K562 (cell line): ENCODE measurements at regions not wholly inside any gene's neighbourhood (a gene's known extent, or its start where the extent isn't known, plus 50 kb on each side); places are given as distances from the start of the nearest gene placed in this dataset.
A peak's percentile ranks its signal among the peaks of the same experiment; 100 is the strongest.

Experiments
- ATAC-seq: fragments of 200-7000 bp; cut with Tn5 transposase; 3 replicates; pipeline ENCODE4 v1.9.1; 2020; ENCODE audit warnings: moderate library complexity
- BruUV-seq: library from RNA; stranded (reverse); fragments of 400-500 nt; replicated peaks from 2 replicates; lab custom pipeline; 2021; lab: Mats Ljungman, UMichigan
- CTCF ChIA-PET: fragments of 300-600 bp; formaldehyde crosslinking; extraction: SDS; loops from one replicate; lab custom pipeline; 2021; ENCODE audit warnings: low intra/inter-chr PET ratio; lab: Yijun Ruan, JAX
- POLR2A ChIA-PET: fragments of 300-600, 350-650 bp; sonication (Branson Sonifier 250); formaldehyde crosslinking; extraction: SDS; loops from one replicate; lab custom pipeline; 2021; ENCODE audit warnings: antibody characterized with exemption, inconsistent platforms; lab: Yijun Ruan, JAX
- DNase-seq, 4 experiments: peaks; one replicate each; pipeline versions ENCODE4 v3.0.0 to v3.0.0-alpha.2; 2011 to 2018; ENCODE audit warnings: low spot score in 3 of 4, mixed read lengths in 3 of 4; ENCODE audit errors: extremely low read depth in 1 of 4
- FAIRE-seq: peaks from 2 replicates; lab custom pipeline; 2011; peaks lifted over from hg19 to GRCh38; lab: Jason Lieb, UNC
- H2AFZ ChIP-seq: 2 replicates; pipeline ENCODE4 v1.6.0; 2011; ENCODE audit warnings: low read depth, low read length, control low read depth, inconsistent platforms
- H3K27ac ChIP-seq: fragments of 200-600 bp; 3 replicates; pipeline ENCODE4 v1.8.0; 2011; ENCODE audit warnings: low read depth, mild to moderate bottlenecking, control low read depth, inconsistent platforms, low read length, moderate library complexity, mixed read lengths; ENCODE audit errors: extremely low read depth
- H3K27me3 ChIP-seq, 2 experiments: fragments of 300-600 bp in 1 of 2; 2 replicates in 1 of 2; 3 replicates in 1 of 2; pipeline versions ENCODE4 v1.6.0 to v1.8.0; 2011; ENCODE audit warnings: inconsistent platforms in 2 of 2, low read length in 2 of 2, mild to moderate bottlenecking in 1 of 2, mixed read lengths in 1 of 2, moderate library complexity in 1 of 2; ENCODE audit not compliant: control insufficient read depth in 2 of 2, insufficient read depth in 2 of 2
- H3K36me3 ChIP-seq: fragments of 300-600 bp; 3 replicates; pipeline ENCODE4 v1.8.0; 2011; ENCODE audit warnings: mild to moderate bottlenecking, low read length, inconsistent platforms; ENCODE audit not compliant: control insufficient read depth, insufficient read depth
- H3K4me1 ChIP-seq, 2 experiments: fragments of 200-600 bp in 1 of 2; replicated peaks in 1 of 2; 2 replicates in 1 of 2; 3 replicates in 1 of 2; pipeline versions ENCODE4 v1.5.1 to v1.8.0; 2011; ENCODE audit warnings: inconsistent platforms in 2 of 2, low read length in 2 of 2, mild to moderate bottlenecking in 1 of 2, mixed read lengths in 1 of 2, moderate library complexity in 1 of 2; ENCODE audit not compliant: control insufficient read depth in 2 of 2, insufficient read depth in 2 of 2
- H3K4me2 ChIP-seq: 2 replicates; pipeline ENCODE4 v1.6.1; 2011; ENCODE audit warnings: low read length, control low read depth, inconsistent platforms, mixed read lengths; ENCODE audit not compliant: insufficient read depth
- H3K4me3 ChIP-seq: fragments of 200-600 bp; sonication (generic), shearing (Covaris generic); 2 replicates; pipeline ENCODE4 v1.5.1; 2016; ENCODE audit warnings: control low read depth, inconsistent platforms
- H3K79me2 ChIP-seq: fragments of 200-600 bp; 3 replicates; pipeline ENCODE4 v1.8.0; 2011; ENCODE audit warnings: low read length, inconsistent platforms; ENCODE audit not compliant: control insufficient read depth, insufficient read depth
- H3K9ac ChIP-seq, 2 experiments: 2 replicates each; pipeline versions ENCODE4 v1.6.0 to v1.6.1; 2011; ENCODE audit warnings: low read depth in 2 of 2, low read length in 2 of 2, control low read depth in 1 of 2, inconsistent platforms in 1 of 2, mild to moderate bottlenecking in 1 of 2, mixed read lengths in 1 of 2; ENCODE audit not compliant: insufficient read depth in 1 of 2
- H3K9me1 ChIP-seq: one replicate; pipeline ENCODE4 v1.6.0; 2011; ENCODE audit warnings: inconsistent platforms, mild to moderate bottlenecking, low read length, moderate library complexity; ENCODE audit not compliant: control insufficient read depth, insufficient read depth
- H3K9me3 ChIP-seq: replicated peaks from 2 replicates; pipeline ENCODE4 v1.5.1; 2011; ENCODE audit warnings: low read depth, low read length, inconsistent platforms; ENCODE audit not compliant: control insufficient read depth, insufficient read depth
- H4K20me1 ChIP-seq: replicated peaks from 2 replicates; pipeline ENCODE4 v1.6.1; 2011; ENCODE audit warnings: low read length, inconsistent platforms, mixed read lengths; ENCODE audit not compliant: control insufficient read depth, insufficient read depth
- CCNT2 ChIP-seq: IDR thresholded peaks from 2 replicates; pipeline ENCODE4 v1.6.1; 2011; ENCODE audit warnings: borderline replicate concordance, low read depth, mild to moderate bottlenecking, moderate library complexity, mixed read lengths, low read length; ENCODE audit not compliant: insufficient read length; ENCODE audit errors: extremely low read depth
- ETS1 ChIP-seq: conservative IDR thresholded peaks from 2 replicates; pipeline ENCODE4 v1.6.1; 2011; ENCODE audit warnings: low read depth, mild to moderate bottlenecking, low read length; ENCODE audit not compliant: control insufficient read depth
- OTX1 ChIP-seq: fragments of 450-650 bp; formaldehyde crosslinking; IDR thresholded peaks from 2 replicates; pipeline ENCODE4 v1.4.0; 2022; ENCODE audit warnings: mild to moderate bottlenecking
- ZFP36 ChIP-seq: fragments of 150-350 bp; IDR thresholded peaks from 2 replicates; pipeline ENCODE4 v1.6.1; 2018; ENCODE audit warnings: low read length, low read depth; ENCODE audit not compliant: partially characterized antibody
- WGBS: fragments of 100-300 bp; shearing (Covaris generic); methylation state at CpG from one replicate; pipeline ENCODE4 v1.1.6; 2016; ENCODE audit warnings: low coverage, mixed read lengths; ENCODE audit not compliant: insufficient coverage; ENCODE audit errors: missing lambda C conversion rate; 5-methylcytosine and 5-hydroxymethylcytosine counted together
- in situ Hi-C: fragments of 300-500 bp; cut with MboI; formaldehyde crosslinking; loops from 4 replicates; pipeline ENCODE4 v1.15.0; 2018; ENCODE audit warnings: inconsistent platforms, mixed read lengths
- intact Hi-C: fragments of 100-400 bp; cut with micrococcal nuclease; formaldehyde crosslinking; loops from 2 replicates; pipeline ENCODE4 v1.14.2; 2022

DNA sequence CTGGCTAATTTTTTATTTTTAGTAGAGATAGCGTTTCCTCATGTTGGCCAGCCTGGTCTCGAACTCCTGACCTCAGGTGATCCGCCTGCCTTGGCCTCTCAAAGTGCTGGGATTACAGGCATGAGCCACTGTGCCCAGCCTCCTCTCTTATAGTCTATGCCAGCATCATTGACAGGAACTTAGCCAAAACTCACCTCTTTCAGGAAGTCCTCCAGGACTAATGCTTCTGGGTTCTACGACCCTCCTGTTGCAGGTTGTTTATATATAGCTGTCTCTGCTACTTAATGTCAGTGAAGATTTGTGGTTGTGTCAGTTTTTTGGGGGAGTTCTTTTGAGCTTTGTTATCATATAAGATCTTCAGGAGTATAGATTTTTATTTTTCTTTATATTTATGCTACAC is 112.1 kb upstream of the CDC42EP3 start:
- Histone ChIP-seq H3K4me1 (no peaks in the 10 kb centered on the region; a peak in 1 of 5 replicates), H3K27ac (no peak overlapping the region), H3K9me3 (no peaks in the 10 kb centered on the region), H3K9ac (no peak overlapping the region), H3K79me2 (no peaks in the 10 kb centered on the region), H3K36me3 (no peaks in the 10 kb centered on the region), H2AFZ (no peak overlapping the region)
- CTCF ChIA-PET: no interaction called here
- in situ Hi-C loops (no loop called here), intact Hi-C loops (no loop called here)
- TF ChIP-seq ZFP36: peak; percentile 63
- no peak for TF ChIP-seq ETS1
- TF ChIP-seq, all 486 proteins: peak for 1
- FAIRE-seq (no peak), ATAC-seq (no peak), DNase-seq (no peak)
- H4K20me1 ChIP-seq: no peaks in the 10 kb centered on the region
- no TSS peak for BruUV-seq
- H3K4me2 ChIP-seq: no peak overlapping the region
- POLR2A ChIA-PET: no interaction called here
- WGBS: 5% methylated on average over 4 of the region's 4 CpGs
- no peaks in the 10 kb centered on the region; a peak in 1 of 5 replicates for H3K27me3 ChIP-seq
- no peaks in the 10 kb centered on the region for H3K9me1 ChIP-seq
- no peak overlapping the region for H3K4me3 ChIP-seq

DNA sequence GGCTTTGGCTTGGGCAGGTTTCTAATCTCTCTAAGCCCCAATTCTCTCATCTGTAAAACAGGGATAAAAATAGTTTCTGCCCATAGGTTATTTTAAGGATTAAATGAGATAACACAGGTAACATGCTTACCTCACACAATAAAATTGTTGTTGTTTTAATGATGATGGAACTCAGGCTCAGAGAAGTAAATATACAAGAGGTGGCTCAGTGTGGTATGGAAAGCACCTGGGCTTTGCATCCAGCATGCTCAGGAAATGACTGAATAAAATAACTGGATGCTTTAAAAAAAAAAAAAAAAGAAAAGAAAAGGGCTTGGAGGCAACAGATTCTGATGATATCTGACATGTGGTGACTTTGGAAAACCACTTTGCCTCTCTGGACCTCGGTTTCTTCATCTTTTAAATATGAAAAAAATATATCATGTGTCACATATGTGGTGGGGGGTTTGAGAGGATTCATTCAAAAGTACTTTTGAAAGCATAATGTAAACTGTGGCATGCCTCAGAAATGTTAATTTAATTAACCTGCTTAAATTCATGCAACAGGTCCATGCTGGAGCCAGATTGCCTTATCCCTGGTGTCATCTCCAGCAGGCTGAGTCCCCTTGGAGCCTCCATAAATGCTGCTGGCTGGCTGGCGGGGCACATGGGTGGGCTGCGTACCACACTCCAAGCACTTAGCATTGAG is 112.8 kb upstream of the CDC42EP3 start:
- intact Hi-C loops: no loop called here
- in situ Hi-C loops: no loop called here
- BruUV-seq: no TSS peak
- POLR2A ChIA-PET: interaction anchor here (0.6 to 0.7 kb wide), 2 partner anchors 9 to 16 kb away, joined by 3 read pairs; no protein-coding TSS in a partner anchor
- Histone ChIP-seq H3K4me1 (no peaks in the 10 kb centered on the region; a peak in 1 of 5 replicates), H3K79me2 (no peaks in the 10 kb centered on the region), H4K20me1 (no peaks in the 10 kb centered on the region), H3K27me3 (no peaks in the 10 kb centered on the region; a peak in 1 of 5 replicates), H3K4me2 (no peak overlapping the region), H3K36me3 (no peaks in the 10 kb centered on the region), H2AFZ (no peak overlapping the region), H3K27ac (no peak overlapping the region), H3K4me3 (no peak overlapping the region), H3K9me1 (no peaks in the 10 kb centered on the region), H3K9ac (no peak overlapping the region), H3K9me3 (no peaks in the 10 kb centered on the region)
- TF ChIP-seq OTX1 (CRISPR knock-in tag) (no peak), CCNT2 (no peak)
- ATAC-seq (no peak), FAIRE-seq (no peak), DNase-seq (no peak)
- CTCF ChIA-PET: no interaction called here
- WGBS: 14% methylated on average over 3 of the region's 3 CpGs
